GM19238 (cell line): ENCODE measurements at regions not wholly inside any gene's neighbourhood (a gene's known extent, or its start where the extent isn't known, plus 50 kb on each side); places are given as distances from the start of the nearest gene placed in this dataset.
"Not testable (repeated sequence)": the region's sequence is repeated elsewhere in the genome, so short reads cannot be mapped to it uniquely, and the experiment has no call there.

Source experiments
- DNase-seq: peaks from one replicate; pipeline ENCODE4 v3.0.0; 2011; ENCODE audit warnings: low spot score; ENCODE audit not compliant: insufficient read length

- DNase-seq = not testable (repeated sequence)
Measured at GRCh38 chr13:79923973-79924556, 416.9 kb downstream of the SPRY2 start.

- DNase-seq = no peak
Measured at GRCh38 chr13:79919091-79919490, 421.8 kb downstream of the SPRY2 start.

- no peak for DNase-seq
Measured at GRCh38 chr13:79918620-79919019, 422.3 kb downstream of the SPRY2 start.

- no peak for DNase-seq
Measured at GRCh38 chr13:79917628-79918027, 423.3 kb downstream of the SPRY2 start.

GRCh38 chr13:79915114-79915811 is 425.7 kb downstream of the SPRY2 start:
- no peak for DNase-seq

- DNase-seq = no peak
Measured at GRCh38 chr13:79913141-79913827, 427.6 kb downstream of the SPRY2 start.

GRCh38 chr13:79912403-79912802 is 428.5 kb downstream of the SPRY2 start:
- DNase-seq = no peak

- DNase-seq = no peak
Measured at GRCh38 chr13:79910875-79911540, 429.9 kb downstream of the SPRY2 start.

GRCh38 chr13:79909644-79910043 is 428.7 kb downstream of the NDFIP2 start:
- DNase-seq = no peak

- DNase-seq = no peak
Measured at GRCh38 chr13:79908381-79908780, 427.4 kb downstream of the NDFIP2 start.

GRCh38 chr13:79907527-79907926 is 426.6 kb downstream of the NDFIP2 start:
- DNase-seq = no peak

- DNase-seq = no peak
Measured at GRCh38 chr13:79906345-79906744, 425.4 kb downstream of the NDFIP2 start.

GRCh38 chr13:79905018-79905417 is 424.1 kb downstream of the NDFIP2 start:
- no peak for DNase-seq

- no peak for DNase-seq
Measured at GRCh38 chr13:79904581-79904980, 423.6 kb downstream of the NDFIP2 start.

- DNase-seq = no peak
Measured at GRCh38 chr13:79901336-79901735, 420.4 kb downstream of the NDFIP2 start.

GRCh38 chr13:79900356-79900755 is 419.4 kb downstream of the NDFIP2 start:
- DNase-seq = no peak

- no peak for DNase-seq
Measured at GRCh38 chr13:79898996-79899395, 418.0 kb downstream of the NDFIP2 start.

GRCh38 chr13:79898202-79898826 is 417.4 kb downstream of the NDFIP2 start:
- no peak for DNase-seq

GRCh38 chr13:79896851-79897250 is 415.9 kb downstream of the NDFIP2 start:
- DNase-seq = no peak

- no peak for DNase-seq
Measured at GRCh38 chr13:79895416-79895815, 414.5 kb downstream of the NDFIP2 start.

- DNase-seq = not testable (repeated sequence)
Measured at GRCh38 chr13:79887278-79887677, 406.3 kb downstream of the NDFIP2 start.

- DNase-seq = no peak
Measured at GRCh38 chr13:79886601-79887000, 405.6 kb downstream of the NDFIP2 start.
